ENCODE measurements at regions not wholly inside any gene's neighbourhood (a gene's known extent, or its start where the extent isn't known, plus 50 kb on each side); places are given as distances from the start of the nearest gene placed in this dataset.
"Not testable (repeated sequence)": the region's sequence is repeated elsewhere in the genome, so short reads cannot be mapped to it uniquely, and the experiment has no call there.

DNA sequence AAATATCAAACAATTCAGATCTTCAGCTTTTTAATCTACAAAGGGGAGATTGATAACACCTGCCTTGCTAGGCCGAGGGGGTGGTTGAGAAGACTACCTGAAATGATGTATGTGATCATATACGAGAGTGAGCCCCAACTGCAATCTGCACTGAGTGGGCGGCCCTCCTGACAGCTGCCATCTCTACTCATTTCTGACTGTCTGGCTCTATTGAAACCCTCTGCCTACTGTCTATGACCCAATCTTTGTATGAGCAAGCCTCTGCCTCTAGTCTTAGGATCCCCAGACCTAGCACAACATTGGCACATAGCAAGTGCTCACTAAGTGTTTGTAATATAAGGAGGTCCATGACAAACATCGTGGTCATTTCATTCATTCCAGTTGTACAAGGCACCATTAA, 144.4 kb upstream of the NR2F2 start:
- in situ Hi-C loops (cut with HindIII; ENCODE audit: low pct_ligation_motif_present, low pct_unique_long_range_greater_than_20kb, low sequenced_read_pairs) = no loop called here
- DNase-seq = no peak

DNA sequence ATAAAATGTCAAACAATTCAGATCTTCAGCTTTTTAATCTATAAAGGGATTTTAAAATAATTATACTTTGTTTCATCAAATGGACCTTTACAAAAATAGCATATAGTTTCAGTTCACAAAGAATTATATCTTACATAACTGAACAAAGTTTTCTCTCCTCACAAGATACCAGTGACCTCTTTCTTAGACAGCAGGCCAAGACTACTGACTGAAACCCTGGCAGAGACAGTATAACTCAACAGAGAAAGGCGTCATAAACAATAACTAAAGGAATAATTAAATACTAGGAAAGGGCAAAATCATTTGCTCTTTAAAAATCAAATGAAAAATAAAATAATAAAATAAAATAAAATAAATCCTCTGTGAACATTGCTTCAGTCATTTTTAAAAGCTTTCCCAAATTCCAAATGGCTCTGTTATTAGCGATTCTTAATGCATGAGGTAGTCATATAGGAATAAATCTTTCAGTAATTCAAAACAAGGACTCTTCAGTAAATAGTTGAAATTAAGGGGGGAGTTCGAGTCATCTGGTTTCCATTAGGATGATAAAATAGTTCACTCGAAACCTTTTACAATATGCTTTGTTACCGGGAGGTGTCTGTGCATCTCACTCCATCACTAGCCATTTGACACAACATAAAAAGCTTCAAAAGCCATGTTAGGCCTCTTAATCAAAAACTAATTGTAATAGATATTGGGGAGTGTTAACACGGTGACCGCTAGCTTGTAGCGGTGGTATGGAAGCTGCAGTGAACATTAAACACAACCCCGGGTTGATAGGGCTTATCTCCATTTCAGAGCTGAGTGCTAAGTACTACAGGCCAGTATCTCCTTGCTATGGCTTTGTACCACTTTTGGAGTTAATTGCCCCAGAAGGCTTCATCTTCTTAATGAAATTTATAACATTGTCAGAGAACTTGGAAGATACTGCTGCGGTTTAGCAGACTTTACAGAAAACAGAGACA, 142.9 kb upstream of the NR2F2 start:
- no peak for DNase-seq
- in situ Hi-C loops (cut with HindIII; ENCODE audit: low pct_ligation_motif_present, low pct_unique_long_range_greater_than_20kb, low sequenced_read_pairs) = no loop called here

- DNase-seq = no peak
- in situ Hi-C loops (cut with HindIII; ENCODE audit: low pct_ligation_motif_present, low pct_unique_long_range_greater_than_20kb, low sequenced_read_pairs) = no loop called here
Observed at GRCh38 chr15:96197721-96198120, 132.8 kb upstream of the NR2F2 start.

DNA sequence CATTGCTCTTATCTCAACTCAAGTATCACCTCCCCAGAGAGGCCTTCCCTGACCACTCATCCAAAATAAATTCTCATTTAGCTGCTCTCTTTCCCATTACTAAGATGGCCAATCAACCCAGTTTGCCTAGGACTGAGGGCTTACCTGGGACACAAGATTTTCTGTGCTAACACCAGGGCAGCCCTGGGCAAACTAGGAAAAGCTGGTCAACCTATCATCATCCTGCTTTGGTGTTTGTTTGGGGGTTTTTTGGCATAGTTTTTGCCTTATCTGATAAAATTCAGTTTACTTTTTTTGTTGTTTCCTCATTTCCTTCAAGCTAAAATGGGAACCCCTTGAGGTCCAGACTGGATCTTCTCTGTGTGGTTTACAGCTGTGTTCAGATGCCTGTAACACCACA, 131.4 kb upstream of the NR2F2 start:
- no peak for DNase-seq
- in situ Hi-C loops (cut with HindIII; ENCODE audit: low pct_ligation_motif_present, low pct_unique_long_range_greater_than_20kb, low sequenced_read_pairs) = no loop called here

DNA sequence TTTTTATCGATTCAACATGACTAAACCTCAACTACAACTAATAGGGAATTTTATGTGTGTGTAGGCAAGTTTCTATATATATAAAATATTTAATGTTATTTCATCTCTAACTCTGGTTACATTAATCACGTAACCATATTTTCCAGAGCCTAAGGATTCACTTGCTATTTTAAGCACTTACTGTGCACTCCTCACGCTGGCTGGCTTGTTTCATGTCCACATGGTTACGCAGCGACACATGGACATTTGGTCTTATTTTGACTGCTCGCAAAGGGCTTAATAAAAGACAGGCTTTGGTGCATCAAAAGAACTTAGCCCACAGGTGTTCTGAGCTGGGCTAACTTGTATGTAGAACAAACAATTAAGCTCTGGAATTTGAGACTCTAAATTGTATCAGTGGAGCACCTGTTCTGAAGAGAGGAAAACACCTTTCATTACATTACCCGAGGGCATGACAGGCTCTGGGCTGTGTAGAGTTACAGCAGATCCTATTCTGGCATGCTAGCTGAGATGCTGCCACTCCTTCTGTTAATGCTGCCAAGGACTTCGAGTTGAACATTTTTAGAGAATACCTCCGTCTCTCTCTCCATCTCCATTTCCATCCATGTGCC, 130.0 kb upstream of the NR2F2 start:
- DNase-seq = no peak
- in situ Hi-C loops (cut with HindIII; ENCODE audit: low pct_ligation_motif_present, low pct_unique_long_range_greater_than_20kb, low sequenced_read_pairs) = no loop called here

- in situ Hi-C loops (cut with HindIII; ENCODE audit: low pct_ligation_motif_present, low pct_unique_long_range_greater_than_20kb, low sequenced_read_pairs) = no loop called here
- no peak for DNase-seq
Observed at GRCh38 chr15:96201696-96202095, 128.8 kb upstream of the NR2F2 start.

GRCh38 chr15:96205588-96205987, 124.9 kb upstream of the NR2F2 start:
- in situ Hi-C loops (cut with HindIII; ENCODE audit: low pct_ligation_motif_present, low pct_unique_long_range_greater_than_20kb, low sequenced_read_pairs) = not testable (repeated sequence)

GRCh38 chr15:96207377-96208006, 123.0 kb upstream of the NR2F2 start:
- in situ Hi-C loops (cut with HindIII; ENCODE audit: low pct_ligation_motif_present, low pct_unique_long_range_greater_than_20kb, low sequenced_read_pairs) = no loop called here
- DNase-seq = no peak

More at GRCh38 chr15:96205588-96205987, 124.9 kb upstream of the NR2F2 start:
- not testable (repeated sequence) for DNase-seq

- in situ Hi-C loops (cut with HindIII; ENCODE audit: low pct_ligation_motif_present, low pct_unique_long_range_greater_than_20kb, low sequenced_read_pairs) = no loop called here
- no peak for DNase-seq
Observed at GRCh38 chr15:96209285-96209735, 121.2 kb upstream of the NR2F2 start.

- in situ Hi-C loops (cut with HindIII; ENCODE audit: low pct_ligation_motif_present, low pct_unique_long_range_greater_than_20kb, low sequenced_read_pairs) = no loop called here
- DNase-seq = no peak
Observed at GRCh38 chr15:96213045-96213444, 117.5 kb upstream of the NR2F2 start.

GRCh38 chr15:96213896-96214295, 116.6 kb upstream of the NR2F2 start:
- no peak for DNase-seq
- in situ Hi-C loops (cut with HindIII; ENCODE audit: low pct_ligation_motif_present, low pct_unique_long_range_greater_than_20kb, low sequenced_read_pairs) = no loop called here

- in situ Hi-C loops (cut with HindIII; ENCODE audit: low pct_ligation_motif_present, low pct_unique_long_range_greater_than_20kb, low sequenced_read_pairs) = not testable (repeated sequence)
Observed at GRCh38 chr15:96216481-96216880, 114.0 kb upstream of the NR2F2 start.

GRCh38 chr15:96217983-96218382, 112.5 kb upstream of the NR2F2 start:
- no peak for DNase-seq
- in situ Hi-C loops (cut with HindIII; ENCODE audit: low pct_ligation_motif_present, low pct_unique_long_range_greater_than_20kb, low sequenced_read_pairs) = no loop called here

More at GRCh38 chr15:96216481-96216880, 114.0 kb upstream of the NR2F2 start:
- DNase-seq = not testable (repeated sequence)

DNA sequence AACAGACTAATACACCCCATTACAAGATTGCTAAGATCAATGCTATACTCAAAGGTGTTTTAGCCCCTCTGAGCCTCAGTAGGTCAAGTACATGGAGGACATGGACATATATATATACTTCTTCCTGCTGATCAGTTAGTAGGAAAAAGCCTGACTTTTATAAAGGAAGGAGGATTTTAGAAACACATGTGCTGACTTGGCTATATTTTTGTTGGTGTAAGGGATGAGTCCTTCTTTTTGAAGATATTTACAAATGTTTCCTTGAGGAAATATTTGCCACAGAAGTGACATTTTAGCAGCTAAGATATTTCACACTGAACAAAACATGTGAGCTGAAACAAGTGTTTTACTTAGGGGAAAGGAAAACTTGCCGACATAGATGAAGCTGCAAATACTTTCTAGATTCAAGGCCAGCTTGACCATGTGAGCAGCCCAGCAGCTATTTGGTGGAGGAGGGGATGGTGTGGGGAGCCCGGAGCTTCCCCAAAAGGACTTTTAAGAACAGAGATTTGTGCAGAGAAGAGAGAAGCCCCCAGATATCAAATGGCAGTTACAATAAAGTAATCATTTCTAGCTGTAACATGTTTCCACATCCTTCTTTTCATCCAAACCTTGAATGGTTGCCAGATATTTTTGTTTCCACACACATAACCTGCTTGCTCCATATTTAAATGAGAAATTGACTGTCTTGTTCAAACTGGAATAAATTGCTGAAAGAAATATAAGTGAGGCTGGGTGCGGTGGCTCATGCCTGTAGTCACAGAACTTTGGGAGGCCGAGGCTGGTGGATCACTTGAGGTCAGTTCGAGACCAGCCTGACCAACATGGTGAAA, 111.7 kb upstream of the NR2F2 start:
- in situ Hi-C loops (cut with HindIII; ENCODE audit: low pct_ligation_motif_present, low pct_unique_long_range_greater_than_20kb, low sequenced_read_pairs) = no loop called here
- DNase-seq = no peak

- in situ Hi-C loops (cut with HindIII; ENCODE audit: low pct_ligation_motif_present, low pct_unique_long_range_greater_than_20kb, low sequenced_read_pairs) = no loop called here
- no peak for DNase-seq
Observed at GRCh38 chr15:96219681-96220080, 110.8 kb upstream of the NR2F2 start.

DNA sequence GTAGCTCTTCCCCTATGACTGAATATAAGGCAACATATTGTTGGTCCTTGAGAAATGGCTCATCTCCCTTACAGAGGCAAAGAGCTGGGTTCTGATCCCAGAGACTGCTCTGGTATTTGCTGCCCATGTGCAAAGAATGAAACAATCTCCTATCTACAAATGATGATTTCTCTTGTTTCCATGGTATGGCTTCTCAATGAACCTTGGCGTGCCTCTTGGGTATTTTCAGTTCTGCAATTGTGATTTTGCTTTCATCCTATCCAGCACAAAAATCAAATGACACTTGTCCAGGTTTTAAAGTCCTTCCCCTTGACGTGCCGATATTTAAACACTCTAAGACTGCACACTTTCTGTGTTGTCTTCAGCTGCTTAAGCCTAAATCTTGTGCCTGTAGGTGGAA, 109.8 kb upstream of the NR2F2 start:
- in situ Hi-C loops (cut with HindIII; ENCODE audit: low pct_ligation_motif_present, low pct_unique_long_range_greater_than_20kb, low sequenced_read_pairs) = no loop called here
- no peak for DNase-seq

DNA sequence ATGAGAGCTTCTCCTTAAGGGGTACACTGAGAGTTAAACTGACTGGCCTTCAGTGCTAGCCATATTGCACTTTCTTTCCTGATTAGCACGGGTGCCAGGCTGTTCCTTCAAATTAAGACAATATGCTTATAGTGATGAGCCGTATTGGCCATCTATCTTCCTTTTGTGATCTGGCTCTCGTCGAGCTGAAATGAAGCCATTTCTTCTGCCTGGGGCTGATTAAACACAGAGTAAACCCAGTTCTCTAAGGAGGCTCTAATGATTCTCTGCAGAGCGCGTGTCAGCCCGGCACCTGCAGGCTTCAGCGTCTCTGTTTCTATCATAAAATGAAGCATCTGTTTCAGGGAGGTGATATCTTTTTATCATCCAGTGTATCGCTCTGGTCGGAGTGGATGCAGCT, 107.5 kb upstream of the NR2F2 start:
- DNase-seq = no peak
- in situ Hi-C loops (cut with HindIII; ENCODE audit: low pct_ligation_motif_present, low pct_unique_long_range_greater_than_20kb, low sequenced_read_pairs) = no loop called here

- no peak for DNase-seq
- in situ Hi-C loops (cut with HindIII; ENCODE audit: low pct_ligation_motif_present, low pct_unique_long_range_greater_than_20kb, low sequenced_read_pairs) = no loop called here
Observed at GRCh38 chr15:96223939-96224338, 106.6 kb upstream of the NR2F2 start.

Measured in ACHN (cell line).